GM12864 (cell line): ENCODE measurements at regions not wholly inside any gene's neighbourhood (a gene's known extent, or its start where the extent isn't known, plus 50 kb on each side); places are given as distances from the start of the nearest gene placed in this dataset.

ENCODE experiments used
- DNase-seq: peaks from one replicate; pipeline ENCODE4 v3.0.0-alpha.2; 2011; ENCODE audit warnings: low read depth
- H3K4me3 ChIP-seq: 2 replicates; pipeline ENCODE4 v1.5.1; 2011; ENCODE audit warnings: mild to moderate bottlenecking, low read depth, low read length, control low read depth
- TF ChIP-seq, protein P1 (sequence below): IDR thresholded peaks from 2 replicates; pipeline ENCODE4 v1.5.1; 2011; ENCODE audit warnings: low read depth, mild to moderate bottlenecking, moderate library complexity, low read length, control low read depth, inconsistent platforms; ENCODE audit errors: missing control alignments

DNA sequence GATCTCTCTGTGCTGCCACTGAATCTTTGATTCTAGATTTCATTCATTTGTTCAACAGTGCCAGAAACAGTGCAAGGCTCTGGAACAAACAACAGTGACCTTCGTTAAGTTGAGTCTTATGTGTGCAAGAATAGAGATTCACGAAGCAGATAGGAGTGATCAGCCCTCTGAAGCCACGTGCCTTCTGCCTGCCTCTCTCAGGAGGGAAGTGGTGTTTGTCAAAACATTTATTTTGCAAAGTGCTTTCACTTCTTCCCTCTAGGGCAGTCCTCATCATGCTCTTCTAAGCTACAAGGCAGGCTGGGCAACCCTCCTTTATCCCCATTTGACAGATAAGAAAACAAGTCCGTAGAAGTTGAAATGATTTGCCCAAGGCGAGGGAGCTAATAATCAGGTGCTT lies 204.3 kb downstream of the TFAP2C start:
- no peak overlapping the region for H3K4me3 ChIP-seq
- DNase-seq, result no peak
- TF ChIP-seq, protein P1, sequence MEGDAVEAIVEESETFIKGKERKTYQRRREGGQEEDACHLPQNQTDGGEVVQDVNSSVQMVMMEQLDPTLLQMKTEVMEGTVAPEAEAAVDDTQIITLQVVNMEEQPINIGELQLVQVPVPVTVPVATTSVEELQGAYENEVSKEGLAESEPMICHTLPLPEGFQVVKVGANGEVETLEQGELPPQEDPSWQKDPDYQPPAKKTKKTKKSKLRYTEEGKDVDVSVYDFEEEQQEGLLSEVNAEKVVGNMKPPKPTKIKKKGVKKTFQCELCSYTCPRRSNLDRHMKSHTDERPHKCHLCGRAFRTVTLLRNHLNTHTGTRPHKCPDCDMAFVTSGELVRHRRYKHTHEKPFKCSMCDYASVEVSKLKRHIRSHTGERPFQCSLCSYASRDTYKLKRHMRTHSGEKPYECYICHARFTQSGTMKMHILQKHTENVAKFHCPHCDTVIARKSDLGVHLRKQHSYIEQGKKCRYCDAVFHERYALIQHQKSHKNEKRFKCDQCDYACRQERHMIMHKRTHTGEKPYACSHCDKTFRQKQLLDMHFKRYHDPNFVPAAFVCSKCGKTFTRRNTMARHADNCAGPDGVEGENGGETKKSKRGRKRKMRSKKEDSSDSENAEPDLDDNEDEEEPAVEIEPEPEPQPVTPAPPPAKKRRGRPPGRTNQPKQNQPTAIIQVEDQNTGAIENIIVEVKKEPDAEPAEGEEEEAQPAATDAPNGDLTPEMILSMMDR, result no peak

DNA sequence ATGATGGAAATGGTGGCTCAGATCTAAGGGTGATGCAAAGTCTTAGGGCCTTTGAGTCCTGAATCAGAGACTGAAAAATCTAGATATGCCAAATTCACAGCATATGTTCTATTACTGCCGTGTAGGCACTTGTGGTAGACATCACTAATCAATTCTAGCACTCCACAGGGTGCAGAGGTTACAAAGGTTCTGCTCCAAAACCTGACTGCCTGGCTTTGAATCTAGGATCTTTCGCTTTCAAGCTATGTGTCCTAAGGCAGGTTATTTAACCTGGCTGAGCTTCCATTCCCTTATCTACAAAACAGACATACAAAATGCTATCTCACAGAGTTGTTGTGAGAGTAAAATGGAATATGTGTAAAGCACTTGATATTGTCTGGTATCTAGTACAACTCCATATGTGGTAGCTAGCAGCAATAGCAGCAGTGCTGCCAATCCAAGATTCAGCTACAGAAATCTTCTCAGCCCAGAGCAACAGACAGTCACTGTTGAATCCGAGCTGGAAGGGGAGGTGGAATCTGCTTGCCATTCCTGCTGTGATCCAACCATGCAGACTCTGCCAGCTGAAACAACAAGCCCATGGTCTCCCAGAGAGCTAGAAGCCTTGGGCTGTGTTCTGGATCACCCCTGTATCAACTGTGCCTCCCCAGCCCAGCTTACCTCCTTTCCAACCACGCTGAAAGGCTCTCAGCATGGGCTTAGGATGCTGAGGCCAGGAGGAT lies 206.9 kb downstream of the TFAP2C start:
- no peak for DNase-seq
- TF ChIP-seq, protein P1, result no peak
- no peak overlapping the region for H3K4me3 ChIP-seq

DNA sequence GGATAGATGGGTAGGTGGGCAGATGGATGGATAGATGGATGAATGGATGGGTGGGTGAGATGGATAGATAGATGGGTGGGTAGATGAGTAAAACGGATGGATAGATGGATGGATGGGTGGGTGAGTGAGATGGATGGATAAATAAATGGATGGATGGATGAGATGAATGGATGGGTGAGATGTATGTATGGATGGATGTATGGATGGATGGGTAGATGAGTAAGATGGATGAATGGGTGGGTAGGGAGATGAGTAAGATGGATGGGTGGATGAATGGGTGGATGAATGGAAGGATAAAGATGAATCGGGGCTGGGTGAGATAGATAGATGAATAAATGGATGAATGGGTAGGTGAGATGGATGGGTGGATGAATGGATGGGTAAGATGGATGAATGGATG lies 210.1 kb downstream of the TFAP2C start:
- DNase-seq, result no peak
- TF ChIP-seq, protein P1, result no peak
- no peak overlapping the region for H3K4me3 ChIP-seq

DNA sequence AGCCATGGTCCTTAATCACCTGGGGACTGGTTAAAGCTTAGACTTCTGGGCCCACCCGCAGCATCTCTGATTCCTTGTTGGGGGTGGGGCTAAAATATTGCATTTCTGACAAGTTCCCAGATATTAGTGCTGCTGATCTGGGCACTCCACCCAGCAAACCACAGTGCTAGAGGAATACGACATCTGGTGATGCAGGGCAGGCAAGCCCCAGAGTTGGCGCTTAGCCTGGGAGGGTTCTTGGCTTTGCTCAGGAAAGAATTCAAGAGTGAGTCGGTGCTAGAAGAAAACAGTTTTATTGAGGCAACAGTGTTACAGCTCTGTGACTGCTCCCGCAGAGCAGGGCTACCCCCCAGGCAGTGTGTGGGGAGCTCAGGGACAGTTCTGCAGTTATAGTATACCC lies 210.7 kb downstream of the TFAP2C start:
- no peak for DNase-seq
- TF ChIP-seq, protein P1, result no peak
- H3K4me3 ChIP-seq, result no peak overlapping the region

DNA sequence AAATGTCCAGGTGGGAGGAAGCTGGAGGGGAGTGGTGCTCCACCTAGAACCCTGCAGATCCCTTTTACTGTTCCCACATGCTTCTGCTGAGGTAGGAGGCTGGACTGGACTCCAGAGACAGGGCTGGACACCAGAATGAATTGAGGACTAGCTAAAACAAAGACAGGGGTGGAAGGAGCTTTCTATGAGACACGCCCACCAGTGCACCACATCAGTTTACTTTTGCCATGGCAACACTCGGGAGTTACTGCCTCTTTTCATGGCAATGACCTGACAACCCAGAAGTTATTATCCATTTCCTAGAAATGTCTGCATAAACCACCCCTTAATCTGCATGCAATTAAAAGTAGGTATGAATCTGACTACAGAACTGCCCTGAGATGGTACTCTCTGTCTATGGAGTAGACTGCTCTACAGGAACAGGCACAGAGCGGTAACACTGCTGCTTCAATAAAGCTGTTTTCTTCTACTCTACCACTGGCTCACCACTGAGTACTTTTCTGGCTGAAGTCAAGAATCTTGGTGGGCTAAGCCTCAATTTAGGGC lies 211.7 kb downstream of the TFAP2C start:
- TF ChIP-seq, protein P1, result no peak
- H3K4me3 ChIP-seq, result no peak overlapping the region
- DNase-seq, result no peak

DNA sequence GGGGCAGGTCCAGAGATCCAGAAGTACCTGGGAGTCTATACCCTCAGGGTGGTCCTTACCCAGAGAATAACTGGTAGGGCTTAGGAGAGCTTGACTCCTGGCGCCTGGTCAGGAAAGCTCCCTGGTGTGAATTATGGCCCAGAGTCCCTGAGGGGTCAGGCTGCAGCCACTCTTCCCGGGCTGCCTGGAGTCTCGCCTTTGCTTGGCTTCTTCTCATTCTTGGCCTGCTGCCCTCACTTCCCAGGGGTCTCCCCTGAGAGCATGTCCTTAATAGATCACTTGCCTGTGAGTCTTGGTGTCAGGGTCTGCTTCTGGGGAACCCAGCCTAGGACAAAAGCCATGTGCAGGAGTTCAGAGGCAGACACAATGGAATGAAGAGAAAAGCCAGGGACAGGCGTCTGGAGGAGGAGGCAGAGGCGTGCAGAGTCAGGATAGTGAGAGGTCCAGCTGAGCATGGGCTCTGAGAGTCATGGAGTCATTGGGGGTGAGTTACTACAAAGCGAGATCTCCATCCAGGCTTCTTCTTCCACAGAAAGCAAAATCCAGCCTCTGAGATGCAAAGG lies 212.3 kb downstream of the TFAP2C start:
- no peak for DNase-seq
- no peak overlapping the region for H3K4me3 ChIP-seq
- TF ChIP-seq, protein P1, result no peak
